WTC11 (cell line): ENCODE measurements at regions not wholly inside any gene's neighbourhood (a gene's known extent, or its start where the extent isn't known, plus 50 kb on each side); places are given as distances from the start of the nearest gene placed in this dataset.

Experiments
- ELF4 ChIP-seq: sonication (generic); formaldehyde crosslinking; IDR thresholded peaks from 2 replicates; pipeline ENCODE4 v1.8.1; 2022; ENCODE audit warnings: low read depth, mild to moderate bottlenecking, moderate library complexity, missing genetic modification reagents
- JUN ChIP-seq: sonication (generic); formaldehyde crosslinking; IDR thresholded peaks from 2 replicates; pipeline ENCODE4 v1.8.0; 2023; ENCODE audit warnings: mild to moderate bottlenecking, missing genetic modification reagents
- NFE2L1 ChIP-seq: sonication (generic); formaldehyde crosslinking; IDR thresholded peaks from 2 replicates; pipeline ENCODE4 v1.8.1; 2023; ENCODE audit warnings: missing genetic modification reagents
- NR1H2 ChIP-seq: sonication (generic); formaldehyde crosslinking; IDR thresholded peaks from 2 replicates; pipeline ENCODE4 v1.9.0; 2021; ENCODE audit warnings: mild to moderate bottlenecking, moderate library complexity, missing genetic modification reagents
- NR3C1 ChIP-seq: sonication (generic); formaldehyde crosslinking; conservative IDR thresholded peaks from 2 replicates; pipeline ENCODE4 v1.8.1; 2023; ENCODE audit warnings: low read depth, mild to moderate bottlenecking, missing genetic modification reagents
- TF ChIP-seq, protein P1 (sequence below): fragments of 250-450 bp; sonication (Bioruptor Pico); IDR thresholded peaks from 2 replicates; pipeline ENCODE4 v1.9.0; 2021; ENCODE audit warnings: mild to moderate bottlenecking
- TF ChIP-seq, protein P2 (sequence below): fragments of 200-600 bp; IDR thresholded peaks from 2 replicates; pipeline ENCODE4 v1.8.0; 2022; ENCODE audit warnings: antibody characterized with exemption
- TF ChIP-seq, protein P3 (sequence below): sonication (generic); formaldehyde crosslinking; IDR thresholded peaks from 2 replicates; pipeline ENCODE4 v1.8.0; 2022; ENCODE audit warnings: mild to moderate bottlenecking, missing genetic modification reagents
- TF ChIP-seq, protein P4 (sequence below): sonication (generic); formaldehyde crosslinking; IDR thresholded peaks from 2 replicates; pipeline ENCODE4 v1.8.1; 2022; ENCODE audit warnings: low read depth, missing genetic modification reagents, borderline replicate concordance

DNA sequence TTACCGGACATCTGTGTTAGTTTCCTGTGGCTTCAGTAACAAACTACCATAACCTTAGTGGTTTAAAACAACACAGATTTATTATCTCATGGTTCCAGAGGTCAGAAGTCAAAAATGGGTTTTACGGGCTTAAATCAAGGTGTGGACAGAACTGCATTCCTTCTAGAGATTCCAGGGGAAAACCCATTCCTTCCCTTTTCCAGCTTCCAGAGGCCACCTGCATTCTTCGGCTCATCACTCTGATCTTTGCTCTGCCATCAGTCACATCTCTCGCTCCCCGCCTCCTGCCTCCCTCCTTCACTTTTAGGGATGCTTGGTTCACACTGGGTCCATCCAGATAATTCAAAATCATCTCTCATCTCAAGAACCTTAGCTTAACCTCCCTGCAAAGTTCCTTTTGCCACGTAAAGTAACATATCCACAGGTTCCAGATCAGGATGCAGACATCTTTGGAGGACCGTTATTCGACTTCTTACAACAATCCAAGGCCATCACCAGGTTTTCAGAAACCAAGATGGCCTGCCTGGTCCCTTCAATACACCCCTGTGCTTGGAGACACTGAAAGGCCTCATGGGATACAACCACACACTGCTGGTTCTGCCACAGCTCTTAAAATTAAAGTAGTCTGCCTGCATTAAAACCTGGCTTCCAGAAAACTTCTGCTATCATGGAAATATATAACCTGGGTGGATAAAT is 225.9 kb upstream of the MYO3A start:
- TF ChIP-seq, protein P1, sequence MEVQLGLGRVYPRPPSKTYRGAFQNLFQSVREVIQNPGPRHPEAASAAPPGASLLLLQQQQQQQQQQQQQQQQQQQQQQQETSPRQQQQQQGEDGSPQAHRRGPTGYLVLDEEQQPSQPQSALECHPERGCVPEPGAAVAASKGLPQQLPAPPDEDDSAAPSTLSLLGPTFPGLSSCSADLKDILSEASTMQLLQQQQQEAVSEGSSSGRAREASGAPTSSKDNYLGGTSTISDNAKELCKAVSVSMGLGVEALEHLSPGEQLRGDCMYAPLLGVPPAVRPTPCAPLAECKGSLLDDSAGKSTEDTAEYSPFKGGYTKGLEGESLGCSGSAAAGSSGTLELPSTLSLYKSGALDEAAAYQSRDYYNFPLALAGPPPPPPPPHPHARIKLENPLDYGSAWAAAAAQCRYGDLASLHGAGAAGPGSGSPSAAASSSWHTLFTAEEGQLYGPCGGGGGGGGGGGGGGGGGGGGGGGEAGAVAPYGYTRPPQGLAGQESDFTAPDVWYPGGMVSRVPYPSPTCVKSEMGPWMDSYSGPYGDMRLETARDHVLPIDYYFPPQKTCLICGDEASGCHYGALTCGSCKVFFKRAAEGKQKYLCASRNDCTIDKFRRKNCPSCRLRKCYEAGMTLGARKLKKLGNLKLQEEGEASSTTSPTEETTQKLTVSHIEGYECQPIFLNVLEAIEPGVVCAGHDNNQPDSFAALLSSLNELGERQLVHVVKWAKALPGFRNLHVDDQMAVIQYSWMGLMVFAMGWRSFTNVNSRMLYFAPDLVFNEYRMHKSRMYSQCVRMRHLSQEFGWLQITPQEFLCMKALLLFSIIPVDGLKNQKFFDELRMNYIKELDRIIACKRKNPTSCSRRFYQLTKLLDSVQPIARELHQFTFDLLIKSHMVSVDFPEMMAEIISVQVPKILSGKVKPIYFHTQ = no peak
- TF ChIP-seq, protein P2, sequence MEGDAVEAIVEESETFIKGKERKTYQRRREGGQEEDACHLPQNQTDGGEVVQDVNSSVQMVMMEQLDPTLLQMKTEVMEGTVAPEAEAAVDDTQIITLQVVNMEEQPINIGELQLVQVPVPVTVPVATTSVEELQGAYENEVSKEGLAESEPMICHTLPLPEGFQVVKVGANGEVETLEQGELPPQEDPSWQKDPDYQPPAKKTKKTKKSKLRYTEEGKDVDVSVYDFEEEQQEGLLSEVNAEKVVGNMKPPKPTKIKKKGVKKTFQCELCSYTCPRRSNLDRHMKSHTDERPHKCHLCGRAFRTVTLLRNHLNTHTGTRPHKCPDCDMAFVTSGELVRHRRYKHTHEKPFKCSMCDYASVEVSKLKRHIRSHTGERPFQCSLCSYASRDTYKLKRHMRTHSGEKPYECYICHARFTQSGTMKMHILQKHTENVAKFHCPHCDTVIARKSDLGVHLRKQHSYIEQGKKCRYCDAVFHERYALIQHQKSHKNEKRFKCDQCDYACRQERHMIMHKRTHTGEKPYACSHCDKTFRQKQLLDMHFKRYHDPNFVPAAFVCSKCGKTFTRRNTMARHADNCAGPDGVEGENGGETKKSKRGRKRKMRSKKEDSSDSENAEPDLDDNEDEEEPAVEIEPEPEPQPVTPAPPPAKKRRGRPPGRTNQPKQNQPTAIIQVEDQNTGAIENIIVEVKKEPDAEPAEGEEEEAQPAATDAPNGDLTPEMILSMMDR = no peak
- TF ChIP-seq, protein P3, sequence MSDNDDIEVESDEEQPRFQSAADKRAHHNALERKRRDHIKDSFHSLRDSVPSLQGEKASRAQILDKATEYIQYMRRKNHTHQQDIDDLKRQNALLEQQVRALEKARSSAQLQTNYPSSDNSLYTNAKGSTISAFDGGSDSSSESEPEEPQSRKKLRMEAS (CRISPR knock-in tag) = no peak
- TF ChIP-seq NFE2L1 (CRISPR knock-in tag) (no peak), NR1H2 (CRISPR knock-in tag) (no peak), NR3C1 (CRISPR knock-in tag) (no peak), JUN (CRISPR knock-in tag) (no peak), ELF4 (no peak)
- TF ChIP-seq, protein P4, sequence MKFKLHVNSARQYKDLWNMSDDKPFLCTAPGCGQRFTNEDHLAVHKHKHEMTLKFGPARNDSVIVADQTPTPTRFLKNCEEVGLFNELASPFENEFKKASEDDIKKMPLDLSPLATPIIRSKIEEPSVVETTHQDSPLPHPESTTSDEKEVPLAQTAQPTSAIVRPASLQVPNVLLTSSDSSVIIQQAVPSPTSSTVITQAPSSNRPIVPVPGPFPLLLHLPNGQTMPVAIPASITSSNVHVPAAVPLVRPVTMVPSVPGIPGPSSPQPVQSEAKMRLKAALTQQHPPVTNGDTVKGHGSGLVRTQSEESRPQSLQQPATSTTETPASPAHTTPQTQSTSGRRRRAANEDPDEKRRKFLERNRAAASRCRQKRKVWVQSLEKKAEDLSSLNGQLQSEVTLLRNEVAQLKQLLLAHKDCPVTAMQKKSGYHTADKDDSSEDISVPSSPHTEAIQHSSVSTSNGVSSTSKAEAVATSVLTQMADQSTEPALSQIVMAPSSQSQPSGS = no peak
